Brain pericyte (primary cell): ENCODE measurements at regions not wholly inside any gene's neighbourhood (a gene's known extent, or its start where the extent isn't known, plus 50 kb on each side); places are given as distances from the start of the nearest gene placed in this dataset.

Experiments used
- DNase-seq: peaks from one replicate; pipeline ENCODE4 v3.0.0-alpha.2; 2012; ENCODE audit warnings: low read depth, low spot score

GRCh38 chr10:60518745-60519144 is 129.1 kb upstream of the ANK3 start:
- no peak for DNase-seq

GRCh38 chr10:60517805-60518204 is 128.1 kb upstream of the ANK3 start:
- no peak for DNase-seq

GRCh38 chr10:60513281-60513680 is 123.6 kb upstream of the ANK3 start:
- DNase-seq, result no peak

GRCh38 chr10:60511477-60512229 is 122.0 kb upstream of the ANK3 start:
- no peak for DNase-seq

- DNase-seq, result no peak
Measured at GRCh38 chr10:60508831-60509230, 119.2 kb upstream of the ANK3 start.

- no peak for DNase-seq
Measured at GRCh38 chr10:60508037-60508436, 118.4 kb upstream of the ANK3 start.

GRCh38 chr10:60502621-60503020 is 112.9 kb upstream of the ANK3 start:
- DNase-seq, result no peak

GRCh38 chr10:60498985-60499384 is 109.3 kb upstream of the ANK3 start:
- DNase-seq, result no peak

- no peak for DNase-seq
Measured at GRCh38 chr10:60497364-60497763, 107.7 kb upstream of the ANK3 start.

- no peak for DNase-seq
Measured at GRCh38 chr10:60496181-60496580, 106.5 kb upstream of the ANK3 start.

GRCh38 chr10:60495338-60496055 is 105.8 kb upstream of the ANK3 start:
- DNase-seq, result no peak

GRCh38 chr10:60494774-60495173 is 105.1 kb upstream of the ANK3 start:
- no peak for DNase-seq

GRCh38 chr10:60491162-60491561 is 101.5 kb upstream of the ANK3 start:
- DNase-seq, result no peak

- no peak for DNase-seq
Measured at GRCh38 chr10:60490013-60490412, 100.3 kb upstream of the ANK3 start.

GRCh38 chr10:60488111-60488669 is 98.5 kb upstream of the ANK3 start:
- no peak for DNase-seq

- no peak for DNase-seq
Measured at GRCh38 chr10:60487543-60487942, 97.9 kb upstream of the ANK3 start.

GRCh38 chr10:60485025-60485424 is 95.3 kb upstream of the ANK3 start:
- no peak for DNase-seq

- peak; percentile 56 for DNase-seq
Measured at GRCh38 chr10:60480865-60481563, 91.3 kb upstream of the ANK3 start.

GRCh38 chr10:60479305-60480020 is 89.8 kb upstream of the ANK3 start:
- no peak for DNase-seq

- DNase-seq, result no peak
Measured at GRCh38 chr10:60476451-60476850, 86.8 kb upstream of the ANK3 start.

- DNase-seq, result no peak
Measured at GRCh38 chr10:60473557-60473956, 83.9 kb upstream of the ANK3 start.

- no peak for DNase-seq
Measured at GRCh38 chr10:60470091-60470490, 80.4 kb upstream of the ANK3 start.
